SH-SY5Y (cell line): ENCODE measurements at regions not wholly inside any gene's neighbourhood (a gene's known extent, or its start where the extent isn't known, plus 50 kb on each side); places are given as distances from the start of the nearest gene placed in this dataset.

ENCODE experiments used
- GATA2 ChIP-seq: IDR thresholded peaks from 2 replicates; pipeline ENCODE4 v1.6.1; 2011; ENCODE audit warnings: mild to moderate bottlenecking, low read depth, low read length
- GATA3 ChIP-seq: IDR thresholded peaks from 2 replicates; pipeline ENCODE4 v1.6.1; 2011; ENCODE audit warnings: low read depth, mild to moderate bottlenecking, low read length, moderate library complexity

- TF ChIP-seq GATA3, result no peak
- no peak for TF ChIP-seq GATA2
Measured at GRCh38 chr18:77339623-77340022, 90.0 kb downstream of the GALR1 start.
